ENCODE measurements at regions not wholly inside any gene's neighbourhood (a gene's known extent, or its start where the extent isn't known, plus 50 kb on each side); places are given as distances from the start of the nearest gene placed in this dataset.

- Mint-ChIP-seq H3K36me3 (ENCODE audit: low read depth, unreplicated experiment) (peaks cover 5% of the 10 kb centered on the region), H3K4me1 (ENCODE audit: unreplicated experiment) (peaks cover 4% of the 10 kb centered on the region), H3K4me3 (ENCODE audit: unreplicated experiment) (no peak overlapping the region), H3K9me3 (ENCODE audit: unreplicated experiment) (no peaks in the 10 kb centered on the region), H3K27ac (ENCODE audit: unreplicated experiment) (peak overlapping the region; percentile 67), H3K27me3 (ENCODE audit: unreplicated experiment) (no peaks in the 10 kb centered on the region)
- DNase-seq (ENCODE audit: low spot score): no peak
- TF ChIP-seq CTCF (IDR thresholded peaks at IDR 0.05; ENCODE audit: unreplicated experiment): no peak
Observed at GRCh38 chr12:123091230-123092150, 59.4 kb downstream of the PITPNM2 start.

GRCh38 chr12:123089631-123090353 is 61.1 kb downstream of the PITPNM2 start:
- TF ChIP-seq CTCF (IDR thresholded peaks at IDR 0.05; ENCODE audit: unreplicated experiment): no peak
- no peaks in the 10 kb centered on the region for H3K9me3 Mint-ChIP-seq (ENCODE audit: unreplicated experiment)
- no peaks in the 10 kb centered on the region for H3K27me3 Mint-ChIP-seq (ENCODE audit: unreplicated experiment)
- no peak for DNase-seq (ENCODE audit: low spot score)
- H3K36me3 Mint-ChIP-seq (ENCODE audit: low read depth, unreplicated experiment): peaks cover 5% of the 10 kb centered on the region
- H3K4me3 Mint-ChIP-seq (ENCODE audit: unreplicated experiment): no peak overlapping the region
- peaks cover 5% of the 10 kb centered on the region for H3K4me1 Mint-ChIP-seq (ENCODE audit: unreplicated experiment)
- H3K27ac Mint-ChIP-seq (ENCODE audit: unreplicated experiment): no peak overlapping the region

GRCh38 chr12:123089140-123089539 is 61.8 kb downstream of the PITPNM2 start:
- no peaks in the 10 kb centered on the region for H3K27me3 Mint-ChIP-seq (ENCODE audit: unreplicated experiment)
- H3K36me3 Mint-ChIP-seq (ENCODE audit: low read depth, unreplicated experiment): peaks cover 5% of the 10 kb centered on the region
- no peak for TF ChIP-seq CTCF (IDR thresholded peaks at IDR 0.05; ENCODE audit: unreplicated experiment)
- H3K4me1 Mint-ChIP-seq (ENCODE audit: unreplicated experiment): peaks cover 5% of the 10 kb centered on the region
- no peak overlapping the region for H3K4me3 Mint-ChIP-seq (ENCODE audit: unreplicated experiment)
- H3K27ac Mint-ChIP-seq (ENCODE audit: unreplicated experiment): no peak overlapping the region
- DNase-seq (ENCODE audit: low spot score): no peak
- H3K9me3 Mint-ChIP-seq (ENCODE audit: unreplicated experiment): no peaks in the 10 kb centered on the region

GRCh38 chr12:123085730-123086487 is 65.0 kb downstream of the PITPNM2 start:
- no peaks in the 10 kb centered on the region for H3K9me3 Mint-ChIP-seq (ENCODE audit: unreplicated experiment)
- no peak overlapping the region for H3K4me3 Mint-ChIP-seq (ENCODE audit: unreplicated experiment)
- H3K4me1 Mint-ChIP-seq (ENCODE audit: unreplicated experiment): peaks cover 5% of the 10 kb centered on the region
- H3K36me3 Mint-ChIP-seq (ENCODE audit: low read depth, unreplicated experiment): peaks cover 8% of the 10 kb centered on the region
- no peak overlapping the region for H3K27ac Mint-ChIP-seq (ENCODE audit: unreplicated experiment)
- DNase-seq (ENCODE audit: low spot score): no peak
- peaks cover 3% of the 10 kb centered on the region for H3K27me3 Mint-ChIP-seq (ENCODE audit: unreplicated experiment)
- no peak for TF ChIP-seq CTCF (IDR thresholded peaks at IDR 0.05; ENCODE audit: unreplicated experiment)

Measured in endothelial cell (in vitro differentiated cells).